ENCODE measurements at regions not wholly inside any gene's neighbourhood (a gene's known extent, or its start where the extent isn't known, plus 50 kb on each side); places are given as distances from the start of the nearest gene placed in this dataset.

DNA sequence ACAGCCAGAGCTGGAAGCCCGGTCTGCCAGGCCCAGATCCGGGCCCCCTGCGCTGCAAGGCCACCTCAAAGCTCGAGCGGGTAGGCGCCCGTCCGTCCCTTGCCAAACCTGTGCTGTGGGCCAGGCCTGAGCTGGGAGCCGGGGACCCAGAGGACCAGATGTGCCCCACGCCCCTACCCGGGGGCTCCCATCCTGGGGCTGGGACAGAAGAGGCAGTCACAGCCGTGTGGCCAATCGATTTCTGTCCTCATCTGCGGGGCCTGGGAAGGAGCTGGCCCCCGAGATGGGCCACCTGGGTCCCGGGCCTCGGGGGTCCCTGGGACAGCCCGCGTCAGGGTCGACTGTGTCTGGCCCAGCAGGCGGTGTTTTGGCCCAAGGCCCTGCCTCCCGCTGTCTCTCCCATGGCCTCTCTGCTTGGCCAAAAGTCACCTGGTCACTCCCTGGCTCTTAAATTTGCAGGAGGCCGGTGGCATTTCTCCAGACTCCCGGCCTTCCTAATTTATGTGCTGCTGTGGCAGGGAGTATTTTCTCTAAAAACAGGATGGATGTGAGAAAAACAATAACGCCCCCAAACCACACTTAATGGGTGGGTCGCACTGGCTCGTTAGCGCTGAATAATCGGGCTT lies 63.8 kb downstream of the UNCX start:
- ATAC-seq (ENCODE audit: insufficient read depth, low read depth) (no peak), DNase-seq (no peak)
- Histone ChIP-seq H3K9ac (ENCODE audit: low read depth, low read length) (no peak overlapping the region), H3K4me1 (ENCODE audit: insufficient read depth, low read length) (no peaks in the 10 kb centered on the region), H4K20me1 (ENCODE audit: insufficient read depth, low read length) (no peaks in the 10 kb centered on the region; the same call in 1 of the 2 replicates), H2AFZ (ENCODE audit: low read depth, low read length) (no peak overlapping the region), H3K79me2 (ENCODE audit: insufficient read depth, low read length) (no peaks in the 10 kb centered on the region), H3K27ac (ENCODE audit: low read length) (no peak overlapping the region), H3K9me3 (ENCODE audit: insufficient read depth, low read length, severe bottlenecking) (no peaks in the 10 kb centered on the region), H3K27me3 (ENCODE audit: insufficient read depth, low read length, poor library complexity) (no peaks in the 10 kb centered on the region), H3K36me3 (ENCODE audit: insufficient read depth, low read length) (no peaks in the 10 kb centered on the region), H3K4me3 (ENCODE audit: low read depth in 1 of 2, low read length in 2 of 2) (no peak overlapping the region), H3K4me2 (ENCODE audit: insufficient read depth, low read length) (no peak overlapping the region)
- TF ChIP-seq, protein P1, sequence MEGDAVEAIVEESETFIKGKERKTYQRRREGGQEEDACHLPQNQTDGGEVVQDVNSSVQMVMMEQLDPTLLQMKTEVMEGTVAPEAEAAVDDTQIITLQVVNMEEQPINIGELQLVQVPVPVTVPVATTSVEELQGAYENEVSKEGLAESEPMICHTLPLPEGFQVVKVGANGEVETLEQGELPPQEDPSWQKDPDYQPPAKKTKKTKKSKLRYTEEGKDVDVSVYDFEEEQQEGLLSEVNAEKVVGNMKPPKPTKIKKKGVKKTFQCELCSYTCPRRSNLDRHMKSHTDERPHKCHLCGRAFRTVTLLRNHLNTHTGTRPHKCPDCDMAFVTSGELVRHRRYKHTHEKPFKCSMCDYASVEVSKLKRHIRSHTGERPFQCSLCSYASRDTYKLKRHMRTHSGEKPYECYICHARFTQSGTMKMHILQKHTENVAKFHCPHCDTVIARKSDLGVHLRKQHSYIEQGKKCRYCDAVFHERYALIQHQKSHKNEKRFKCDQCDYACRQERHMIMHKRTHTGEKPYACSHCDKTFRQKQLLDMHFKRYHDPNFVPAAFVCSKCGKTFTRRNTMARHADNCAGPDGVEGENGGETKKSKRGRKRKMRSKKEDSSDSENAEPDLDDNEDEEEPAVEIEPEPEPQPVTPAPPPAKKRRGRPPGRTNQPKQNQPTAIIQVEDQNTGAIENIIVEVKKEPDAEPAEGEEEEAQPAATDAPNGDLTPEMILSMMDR (IDR thresholded peaks at IDR 0.05; ENCODE audit: borderline replicate concordance, extremely low read depth, low read length, poor library complexity, severe bottlenecking): no peak
- no peak for TF ChIP-seq EZH2 (IDR thresholded peaks at IDR 0.05; ENCODE audit: borderline replicate concordance, low read depth, low read length, severe bottlenecking)

DNA sequence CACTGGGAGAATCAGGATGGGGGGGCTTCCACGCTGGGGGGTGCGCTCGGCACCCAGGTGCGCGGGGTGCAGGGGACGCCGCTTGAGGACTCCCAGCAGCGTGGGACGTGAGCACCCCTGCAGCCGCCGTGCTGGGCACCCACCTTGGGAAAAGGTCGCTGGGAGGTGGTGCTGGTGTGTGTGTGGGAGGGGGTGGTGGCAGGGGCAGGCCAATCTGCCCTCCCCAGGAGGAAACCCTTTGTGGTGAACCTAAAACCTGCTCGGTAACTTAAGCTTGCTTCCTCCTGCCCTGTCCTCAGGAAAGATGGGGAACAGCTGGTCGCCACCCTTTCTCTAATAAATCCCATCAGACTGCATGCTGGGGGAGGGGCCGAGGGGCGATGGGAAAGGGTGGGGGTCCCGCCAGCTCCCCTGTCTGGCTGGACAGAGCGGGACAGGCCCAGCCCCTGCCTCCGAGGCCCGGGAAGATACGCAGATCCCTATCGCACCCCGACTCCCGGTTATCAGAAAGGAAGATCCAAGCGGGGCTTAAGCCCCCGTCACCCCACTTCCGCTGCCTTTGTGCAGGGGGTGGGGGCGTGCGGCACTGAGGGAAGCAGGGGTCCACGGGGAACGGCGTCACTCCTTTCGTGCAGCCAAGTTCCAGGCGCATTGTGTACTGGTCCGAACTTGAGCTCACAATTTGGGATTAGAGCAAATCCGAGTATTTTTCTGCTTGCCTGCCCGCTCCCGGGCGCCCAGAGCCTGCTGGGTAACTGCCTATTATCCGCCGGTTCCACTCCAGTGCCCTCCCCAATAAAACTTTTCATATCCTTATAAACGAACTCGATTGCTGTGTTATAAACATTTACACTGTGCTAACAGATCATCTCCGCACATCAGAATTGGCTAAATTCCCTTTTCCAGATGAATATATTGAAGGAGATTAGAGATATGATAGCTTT lies 64.6 kb downstream of the UNCX start:
- TF ChIP-seq, protein P1 (IDR thresholded peaks at IDR 0.05; ENCODE audit: borderline replicate concordance, extremely low read depth, low read length, poor library complexity, severe bottlenecking): no peak
- no peak for TF ChIP-seq EZH2 (IDR thresholded peaks at IDR 0.05; ENCODE audit: borderline replicate concordance, low read depth, low read length, severe bottlenecking)
- Histone ChIP-seq H3K9me3 (ENCODE audit: insufficient read depth, low read length, severe bottlenecking) (no peaks in the 10 kb centered on the region), H3K27me3 (ENCODE audit: insufficient read depth, low read length, poor library complexity) (no peaks in the 10 kb centered on the region), H3K4me2 (ENCODE audit: insufficient read depth, low read length) (no peak overlapping the region), H3K36me3 (ENCODE audit: insufficient read depth, low read length) (no peaks in the 10 kb centered on the region), H3K4me3 (ENCODE audit: low read depth in 1 of 2, low read length in 2 of 2) (no peak overlapping the region), H3K9ac (ENCODE audit: low read depth, low read length) (no peak overlapping the region), H3K79me2 (ENCODE audit: insufficient read depth, low read length) (no peaks in the 10 kb centered on the region), H4K20me1 (ENCODE audit: insufficient read depth, low read length) (no peaks in the 10 kb centered on the region; the same call in 1 of the 2 replicates), H2AFZ (ENCODE audit: low read depth, low read length) (no peak overlapping the region), H3K27ac (ENCODE audit: low read length) (no peak overlapping the region), H3K4me1 (ENCODE audit: insufficient read depth, low read length) (no peaks in the 10 kb centered on the region)
- no peak for ATAC-seq (ENCODE audit: insufficient read depth, low read depth)
- no peak for DNase-seq

DNA sequence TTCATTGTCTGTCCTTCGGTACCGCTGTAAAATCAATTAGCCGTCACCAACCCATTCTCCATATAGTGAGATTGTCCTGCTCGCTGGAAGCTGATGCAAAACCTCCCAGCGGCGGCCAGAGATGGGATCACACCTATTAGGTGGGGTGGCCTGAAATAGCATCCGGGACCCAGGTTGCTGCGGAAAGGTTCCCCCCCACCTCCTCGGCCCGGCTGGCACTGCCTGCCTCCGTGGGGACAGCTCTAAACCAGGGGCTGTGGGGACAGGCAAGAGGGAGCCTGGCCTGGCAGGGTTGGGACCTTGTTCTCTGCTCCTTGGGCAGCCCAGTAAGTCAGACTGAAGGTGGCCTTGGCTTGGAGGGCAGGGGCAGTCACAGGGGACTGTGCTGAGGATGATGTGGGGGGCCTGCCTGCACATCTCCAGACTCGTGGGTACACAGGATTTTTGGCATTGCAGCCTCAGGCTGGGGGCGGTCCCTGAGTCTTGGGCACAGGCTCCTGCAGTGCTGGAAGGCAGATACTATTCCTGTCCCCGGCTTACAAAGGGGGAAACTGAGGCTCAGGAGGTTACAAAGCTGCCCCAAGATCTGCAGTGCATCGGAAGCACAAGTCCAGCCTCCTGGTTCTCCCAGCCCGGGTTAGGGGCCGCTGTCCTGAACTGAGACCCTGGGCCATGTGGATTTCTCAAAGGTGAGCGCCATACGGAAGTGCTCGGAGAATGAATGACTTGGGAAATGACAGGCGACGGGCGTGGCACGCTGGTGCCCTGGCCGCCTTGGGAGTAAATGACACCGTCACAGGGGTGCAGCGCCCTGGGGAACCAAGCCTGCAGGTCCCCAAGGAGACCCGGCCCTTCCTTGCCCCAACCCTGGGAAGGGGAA lies 65.6 kb downstream of the UNCX start:
- no peak for TF ChIP-seq EZH2 (IDR thresholded peaks at IDR 0.05; ENCODE audit: borderline replicate concordance, low read depth, low read length, severe bottlenecking)
- TF ChIP-seq, protein P1 (IDR thresholded peaks at IDR 0.05; ENCODE audit: borderline replicate concordance, extremely low read depth, low read length, poor library complexity, severe bottlenecking): no peak
- no peaks in the 10 kb centered on the region; the same call in 1 of the 2 replicates for H4K20me1 ChIP-seq (ENCODE audit: insufficient read depth, low read length)
- no peak overlapping the region for H3K27ac ChIP-seq (ENCODE audit: low read length)
- H3K4me1 ChIP-seq (ENCODE audit: insufficient read depth, low read length): no peaks in the 10 kb centered on the region
- ATAC-seq (ENCODE audit: insufficient read depth, low read depth) (no peak), DNase-seq (no peak)
- H3K9ac ChIP-seq (ENCODE audit: low read depth, low read length): no peak overlapping the region
- H3K36me3 ChIP-seq (ENCODE audit: insufficient read depth, low read length): no peaks in the 10 kb centered on the region
- H3K79me2 ChIP-seq (ENCODE audit: insufficient read depth, low read length): no peaks in the 10 kb centered on the region
- H3K4me2 ChIP-seq (ENCODE audit: insufficient read depth, low read length): no peak overlapping the region
- H2AFZ ChIP-seq (ENCODE audit: low read depth, low read length): no peak overlapping the region
- H3K4me3 ChIP-seq (ENCODE audit: low read depth in 1 of 2, low read length in 2 of 2): no peak overlapping the region
- H3K9me3 ChIP-seq (ENCODE audit: insufficient read depth, low read length, severe bottlenecking): no peaks in the 10 kb centered on the region
- no peaks in the 10 kb centered on the region for H3K27me3 ChIP-seq (ENCODE audit: insufficient read depth, low read length, poor library complexity)

All from DND-41 (cell line).